ENCODE measurements at regions not wholly inside any gene's neighbourhood (a gene's known extent, or its start where the extent isn't known, plus 50 kb on each side); places are given as distances from the start of the nearest gene placed in this dataset.

GRCh38 chr17:15177343-15177742 is 87.8 kb downstream of the PMP22 start:
- no peak for DNase-seq (ENCODE audit: low read depth in 3 of 3)

GRCh38 chr17:15175356-15175755 is 89.8 kb downstream of the PMP22 start:
- no peak for DNase-seq (ENCODE audit: low read depth in 3 of 3)

GRCh38 chr17:15171167-15172047 is 93.7 kb downstream of the PMP22 start:
- DNase-seq (ENCODE audit: low read depth in 3 of 3) = no peak

- no peak for DNase-seq (ENCODE audit: low read depth in 3 of 3)
These were observed 95.5 kb downstream of the PMP22 start for GRCh38 chr17:15169676-15170075.

- DNase-seq (ENCODE audit: low read depth in 3 of 3) = no peak
These were observed 96.7 kb downstream of the PMP22 start for GRCh38 chr17:15168379-15168778.

GRCh38 chr17:15161395-15161794 is 103.7 kb downstream of the PMP22 start:
- no peak for DNase-seq (ENCODE audit: low read depth in 3 of 3)

GRCh38 chr17:15157051-15157450 is 108.1 kb downstream of the PMP22 start:
- DNase-seq (ENCODE audit: low read depth in 3 of 3) = no peak

GRCh38 chr17:15154618-15155017 is 110.5 kb downstream of the PMP22 start:
- DNase-seq (ENCODE audit: low read depth in 3 of 3) = no peak

- no peak for DNase-seq (ENCODE audit: low read depth in 3 of 3)
These were observed 119.5 kb downstream of the PMP22 start for GRCh38 chr17:15145621-15146020.

GRCh38 chr17:15143524-15143923 is 121.6 kb downstream of the PMP22 start:
- no peak for DNase-seq (ENCODE audit: low read depth in 3 of 3)

GRCh38 chr17:15134363-15134762 is 130.8 kb downstream of the PMP22 start:
- no peak for DNase-seq (ENCODE audit: low read depth in 3 of 3)

- DNase-seq (ENCODE audit: low read depth in 3 of 3) = no peak
These were observed 131.3 kb downstream of the PMP22 start for GRCh38 chr17:15133826-15134225.

GRCh38 chr17:15133143-15133542 is 132.0 kb downstream of the PMP22 start:
- DNase-seq (ENCODE audit: low read depth in 3 of 3) = no peak

GRCh38 chr17:15130426-15130825 is 134.7 kb downstream of the PMP22 start:
- no peak for DNase-seq (ENCODE audit: low read depth in 3 of 3)

GRCh38 chr17:15129986-15130385 is 135.1 kb downstream of the PMP22 start:
- DNase-seq (ENCODE audit: low read depth in 3 of 3) = no peak

- no peak for DNase-seq (ENCODE audit: low read depth in 3 of 3)
These were observed 140.4 kb downstream of the PMP22 start for GRCh38 chr17:15124746-15125145.

- no peak for DNase-seq (ENCODE audit: low read depth in 3 of 3)
These were observed 140.9 kb downstream of the PMP22 start for GRCh38 chr17:15124264-15124595.

GRCh38 chr17:15123593-15124263 is 141.4 kb downstream of the PMP22 start:
- DNase-seq (ENCODE audit: low read depth in 3 of 3) = no peak

- no peak for DNase-seq (ENCODE audit: low read depth in 3 of 3)
These were observed 142.3 kb downstream of the PMP22 start for GRCh38 chr17:15122857-15123256.

- DNase-seq (ENCODE audit: low read depth in 3 of 3) = no peak
These were observed 143.7 kb downstream of the PMP22 start for GRCh38 chr17:15121426-15121825.

- no peak for DNase-seq (ENCODE audit: low read depth in 3 of 3)
These were observed 145.2 kb downstream of the PMP22 start for GRCh38 chr17:15119968-15120367.

GRCh38 chr17:15117239-15117638 is 147.9 kb downstream of the PMP22 start:
- no peak for DNase-seq (ENCODE audit: low read depth in 3 of 3)

GRCh38 chr17:15112846-15113617 is 152.1 kb downstream of the PMP22 start:
- no peak for DNase-seq (ENCODE audit: low read depth in 3 of 3)
